ENCODE measurements at regions not wholly inside any gene's neighbourhood (a gene's known extent, or its start where the extent isn't known, plus 50 kb on each side); places are given as distances from the start of the nearest gene placed in this dataset.

DNA sequence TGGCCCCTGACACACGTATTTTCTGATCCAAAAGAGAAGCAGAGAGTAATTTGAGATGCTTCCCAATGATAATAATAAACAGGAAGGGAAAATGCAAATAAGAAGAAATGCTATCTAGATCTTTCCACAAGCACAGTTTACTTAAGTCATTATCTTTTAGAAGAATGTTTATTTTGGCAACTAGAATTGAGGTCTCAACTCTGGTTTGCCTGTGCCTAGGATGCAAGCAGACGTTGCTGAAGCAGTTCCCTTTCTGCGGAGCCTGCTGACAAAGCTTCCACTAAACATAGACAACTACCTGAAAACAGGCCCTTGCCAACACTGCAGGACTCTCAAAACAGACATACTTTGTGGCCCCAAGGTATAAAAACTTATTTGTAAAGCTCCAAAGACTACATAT lies 315.8 kb upstream of the POM121L12 start:
- TF ChIP-seq, protein P1, sequence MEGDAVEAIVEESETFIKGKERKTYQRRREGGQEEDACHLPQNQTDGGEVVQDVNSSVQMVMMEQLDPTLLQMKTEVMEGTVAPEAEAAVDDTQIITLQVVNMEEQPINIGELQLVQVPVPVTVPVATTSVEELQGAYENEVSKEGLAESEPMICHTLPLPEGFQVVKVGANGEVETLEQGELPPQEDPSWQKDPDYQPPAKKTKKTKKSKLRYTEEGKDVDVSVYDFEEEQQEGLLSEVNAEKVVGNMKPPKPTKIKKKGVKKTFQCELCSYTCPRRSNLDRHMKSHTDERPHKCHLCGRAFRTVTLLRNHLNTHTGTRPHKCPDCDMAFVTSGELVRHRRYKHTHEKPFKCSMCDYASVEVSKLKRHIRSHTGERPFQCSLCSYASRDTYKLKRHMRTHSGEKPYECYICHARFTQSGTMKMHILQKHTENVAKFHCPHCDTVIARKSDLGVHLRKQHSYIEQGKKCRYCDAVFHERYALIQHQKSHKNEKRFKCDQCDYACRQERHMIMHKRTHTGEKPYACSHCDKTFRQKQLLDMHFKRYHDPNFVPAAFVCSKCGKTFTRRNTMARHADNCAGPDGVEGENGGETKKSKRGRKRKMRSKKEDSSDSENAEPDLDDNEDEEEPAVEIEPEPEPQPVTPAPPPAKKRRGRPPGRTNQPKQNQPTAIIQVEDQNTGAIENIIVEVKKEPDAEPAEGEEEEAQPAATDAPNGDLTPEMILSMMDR (IDR thresholded peaks at IDR 0.05): no peak
- no peak for TF ChIP-seq POLR2A (IDR thresholded peaks at IDR 0.05)

All from thyroid gland (tissue), 4 donors.